PFSK-1 (cell line): ENCODE measurements at regions not wholly inside any gene's neighbourhood (a gene's known extent, or its start where the extent isn't known, plus 50 kb on each side); places are given as distances from the start of the nearest gene placed in this dataset.

Experiments
- FOXP2 ChIP-seq: optimal IDR thresholded peaks from 2 replicates; pipeline ENCODE3; 2011; ENCODE audit warnings: borderline replicate concordance, control low read depth, inconsistent platforms; ENCODE audit not compliant: insufficient read depth; ENCODE audit errors: extremely low read length, extremely low read depth
- POLR2AphosphoS5 ChIP-seq: IDR thresholded peaks from 2 replicates; pipeline ENCODE4 v1.6.1; 2012; ENCODE audit warnings: low read depth, mild to moderate bottlenecking, control low read depth, low read length, moderate library complexity
- REST ChIP-seq, 2 experiments: IDR thresholded peaks; 2 replicates each; pipeline versions ENCODE4 v1.6.1 to v1.8.0; 2011 to 2012; ENCODE audit warnings: low read depth in 2 of 2, low read length in 2 of 2, control low read depth in 1 of 2, inconsistent platforms in 1 of 2, mild to moderate bottlenecking in 1 of 2, moderate library complexity in 1 of 2; ENCODE audit not compliant: insufficient read depth in 1 of 2
- SIN3A ChIP-seq: IDR thresholded peaks from 2 replicates; pipeline ENCODE4 v1.6.1; 2012; ENCODE audit warnings: mild to moderate bottlenecking, low read length, moderate library complexity, borderline replicate concordance; ENCODE audit not compliant: insufficient read depth
- TAF1 ChIP-seq: IDR thresholded peaks from 2 replicates; pipeline ENCODE4 v1.6.1; 2012; ENCODE audit warnings: low read length, control low read depth, borderline replicate concordance; ENCODE audit not compliant: insufficient read depth

GRCh38 chr21:16073586-16073985 is 343.8 kb downstream of the USP25 start:
- TF ChIP-seq TAF1 (no peak), SIN3A (no peak), REST (IDR thresholded peaks at IDR 0.05; ENCODE audit: insufficient read depth in 1 of 2, low read depth in 2 of 2, low read length in 2 of 2) (no peak), POLR2AphosphoS5 (no peak), FOXP2 (no peak)

- TF ChIP-seq TAF1, result no peak
- TF ChIP-seq POLR2AphosphoS5, result no peak
- TF ChIP-seq FOXP2, result no peak
- TF ChIP-seq REST (IDR thresholded peaks at IDR 0.05; ENCODE audit: insufficient read depth in 1 of 2, low read depth in 2 of 2, low read length in 2 of 2), result no peak
- no peak for TF ChIP-seq SIN3A
Measured at GRCh38 chr21:16074950-16075489, 345.2 kb downstream of the USP25 start.

GRCh38 chr21:16075649-16076282 is 346.0 kb downstream of the USP25 start:
- TF ChIP-seq SIN3A (no peak), TAF1 (no peak), REST (IDR thresholded peaks at IDR 0.05; ENCODE audit: insufficient read depth in 1 of 2, low read depth in 2 of 2, low read length in 2 of 2) (no peak), POLR2AphosphoS5 (no peak), FOXP2 (no peak)

- TF ChIP-seq POLR2AphosphoS5 (no peak), FOXP2 (no peak), REST (IDR thresholded peaks at IDR 0.05; ENCODE audit: insufficient read depth in 1 of 2, low read depth in 2 of 2, low read length in 2 of 2) (no peak), TAF1 (no peak), SIN3A (no peak)
Measured at GRCh38 chr21:16076465-16076864, 346.7 kb downstream of the USP25 start.
